GM06990 (cell line): ENCODE measurements at regions not wholly inside any gene's neighbourhood (a gene's known extent, or its start where the extent isn't known, plus 50 kb on each side); places are given as distances from the start of the nearest gene placed in this dataset.

Experiments used
- DNase-seq: peaks from one replicate; pipeline ENCODE4 v3.0.0-alpha.2; 2011; ENCODE audit not compliant: insufficient read length; ENCODE audit errors: extremely low read depth
- H3K27me3 ChIP-seq: replicated peaks from 2 replicates; pipeline ENCODE4 v1.6.0; 2011; ENCODE audit warnings: low read length; ENCODE audit not compliant: control insufficient read depth, insufficient read depth
- H3K36me3 ChIP-seq: 2 replicates; pipeline ENCODE4 v1.5.1; 2011; ENCODE audit warnings: low read length; ENCODE audit not compliant: control insufficient read depth, insufficient read depth
- H3K4me3 ChIP-seq: replicated peaks from 2 replicates; pipeline ENCODE4 v1.5.1; 2011; ENCODE audit warnings: low read depth, mild to moderate bottlenecking, control low read depth, low read length
- CTCF ChIP-seq: IDR thresholded peaks from 2 replicates; pipeline ENCODE4 v1.5.1; 2011; ENCODE audit warnings: low read length, control low read depth, mild to moderate bottlenecking, inconsistent platforms; ENCODE audit not compliant: insufficient read depth, poor library complexity, severe bottlenecking

- DNase-seq = no peak
- no peak for TF ChIP-seq CTCF
- H3K27me3 ChIP-seq = no peaks in the 10 kb centered on the region
- H3K36me3 ChIP-seq = no peaks in the 10 kb centered on the region
- H3K4me3 ChIP-seq = no peak overlapping the region
These were observed 253.8 kb upstream of the PRDM1 start for GRCh38 chr6:105832313-105832761.

- no peaks in the 10 kb centered on the region for H3K36me3 ChIP-seq
- TF ChIP-seq CTCF = no peak
- H3K4me3 ChIP-seq = no peak overlapping the region
- no peak for DNase-seq
- no peaks in the 10 kb centered on the region for H3K27me3 ChIP-seq
These were observed 254.6 kb upstream of the PRDM1 start for GRCh38 chr6:105831311-105832097.

GRCh38 chr6:105825210-105825609 lies 260.9 kb upstream of the PRDM1 start:
- no peak overlapping the region for H3K4me3 ChIP-seq
- no peaks in the 10 kb centered on the region for H3K36me3 ChIP-seq
- TF ChIP-seq CTCF = no peak

GRCh38 chr6:105824732-105825131 lies 261.4 kb upstream of the PRDM1 start:
- Histone ChIP-seq H3K4me3 (no peak overlapping the region), H3K36me3 (no peaks in the 10 kb centered on the region), H3K27me3 (no peaks in the 10 kb centered on the region)
- no peak for TF ChIP-seq CTCF
- no peak for DNase-seq

More at GRCh38 chr6:105825210-105825609, 260.9 kb upstream of the PRDM1 start:
- no peak for DNase-seq
- no peaks in the 10 kb centered on the region for H3K27me3 ChIP-seq

- DNase-seq = no peak
- H3K36me3 ChIP-seq = no peaks in the 10 kb centered on the region
- no peaks in the 10 kb centered on the region for H3K27me3 ChIP-seq
- TF ChIP-seq CTCF = no peak
- H3K4me3 ChIP-seq = no peak overlapping the region
These were observed 264.4 kb upstream of the PRDM1 start for GRCh38 chr6:105821777-105822176.

GRCh38 chr6:105821027-105821426 lies 265.1 kb upstream of the PRDM1 start:
- no peak for TF ChIP-seq CTCF
- no peak overlapping the region for H3K4me3 ChIP-seq
- no peaks in the 10 kb centered on the region for H3K36me3 ChIP-seq
- H3K27me3 ChIP-seq = no peaks in the 10 kb centered on the region
- no peak for DNase-seq
